ENCODE measurements at regions not wholly inside any gene's neighbourhood (a gene's known extent, or its start where the extent isn't known, plus 50 kb on each side); places are given as distances from the start of the nearest gene placed in this dataset.

DNA sequence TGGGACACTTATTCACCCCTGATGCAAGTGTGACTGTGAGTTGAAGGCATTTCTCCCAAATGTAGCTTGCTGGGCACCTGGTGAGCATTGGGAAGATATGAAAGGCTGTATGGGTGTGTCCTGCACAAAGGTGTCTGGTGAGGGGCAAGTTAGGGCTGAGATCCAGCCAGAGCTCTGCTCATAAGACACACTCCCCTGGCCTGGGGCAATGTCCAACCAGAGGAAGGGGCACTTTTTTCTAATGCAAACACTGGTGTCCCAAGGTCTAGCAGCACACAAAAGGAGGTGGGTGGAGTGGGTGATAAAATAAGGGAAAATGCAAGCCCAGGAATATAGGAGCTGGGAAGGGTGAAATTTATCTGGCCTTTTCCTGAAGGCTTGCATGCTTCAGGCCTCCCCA is 57.0 kb upstream of the TRABD2B start:
- Histone ChIP-seq H3K27ac (no peak overlapping the region), H3K4me3 (no peak overlapping the region), H3K36me3 (ENCODE audit: low read depth, missing control alignments) (no peaks in the 10 kb centered on the region), H3K9me3 (no peaks in the 10 kb centered on the region), H3K27me3 (no peaks in the 10 kb centered on the region), H3K4me1 (no peaks in the 10 kb centered on the region)
- DNase-seq: no peak
- intact Hi-C loops (cut with DNase I; ENCODE audit: low total_unique reads): no loop called here
- TF ChIP-seq, protein P1, sequence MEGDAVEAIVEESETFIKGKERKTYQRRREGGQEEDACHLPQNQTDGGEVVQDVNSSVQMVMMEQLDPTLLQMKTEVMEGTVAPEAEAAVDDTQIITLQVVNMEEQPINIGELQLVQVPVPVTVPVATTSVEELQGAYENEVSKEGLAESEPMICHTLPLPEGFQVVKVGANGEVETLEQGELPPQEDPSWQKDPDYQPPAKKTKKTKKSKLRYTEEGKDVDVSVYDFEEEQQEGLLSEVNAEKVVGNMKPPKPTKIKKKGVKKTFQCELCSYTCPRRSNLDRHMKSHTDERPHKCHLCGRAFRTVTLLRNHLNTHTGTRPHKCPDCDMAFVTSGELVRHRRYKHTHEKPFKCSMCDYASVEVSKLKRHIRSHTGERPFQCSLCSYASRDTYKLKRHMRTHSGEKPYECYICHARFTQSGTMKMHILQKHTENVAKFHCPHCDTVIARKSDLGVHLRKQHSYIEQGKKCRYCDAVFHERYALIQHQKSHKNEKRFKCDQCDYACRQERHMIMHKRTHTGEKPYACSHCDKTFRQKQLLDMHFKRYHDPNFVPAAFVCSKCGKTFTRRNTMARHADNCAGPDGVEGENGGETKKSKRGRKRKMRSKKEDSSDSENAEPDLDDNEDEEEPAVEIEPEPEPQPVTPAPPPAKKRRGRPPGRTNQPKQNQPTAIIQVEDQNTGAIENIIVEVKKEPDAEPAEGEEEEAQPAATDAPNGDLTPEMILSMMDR (IDR thresholded peaks at IDR 0.05): no peak
- no peak for TF ChIP-seq POLR2A (IDR thresholded peaks at IDR 0.05)

DNA sequence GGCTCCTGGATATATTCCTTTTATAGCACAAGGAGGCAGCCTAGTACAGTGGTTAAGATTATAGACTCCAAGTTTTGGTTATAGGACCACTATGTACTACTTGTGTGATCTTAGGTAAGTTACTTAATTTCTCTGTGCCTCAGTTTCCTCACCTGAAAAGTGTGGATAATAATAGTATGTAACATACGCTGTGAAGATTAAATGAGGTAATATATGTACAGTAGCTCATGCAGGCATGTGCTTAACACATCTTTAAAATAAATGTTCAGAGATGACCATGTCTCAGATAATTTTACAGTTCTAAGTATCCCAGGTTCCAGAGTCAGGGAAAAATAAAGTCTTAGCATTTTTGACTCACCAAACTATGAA is 55.7 kb upstream of the TRABD2B start:
- H3K27ac ChIP-seq: no peak overlapping the region
- no peak for DNase-seq
- no peaks in the 10 kb centered on the region for H3K9me3 ChIP-seq
- no peak for TF ChIP-seq POLR2A (IDR thresholded peaks at IDR 0.05)
- TF ChIP-seq, protein P1 (IDR thresholded peaks at IDR 0.05): no peak
- 92 to 100% methylated on average over 1 of the region's 1 CpG for WGBS, 2 donors
- H3K4me1 ChIP-seq: no peaks in the 10 kb centered on the region
- no peaks in the 10 kb centered on the region for H3K36me3 ChIP-seq (ENCODE audit: low read depth, missing control alignments)
- H3K27me3 ChIP-seq: no peaks in the 10 kb centered on the region
- intact Hi-C loops (cut with DNase I; ENCODE audit: low total_unique reads): no loop called here
- H3K4me3 ChIP-seq: no peak overlapping the region

DNA sequence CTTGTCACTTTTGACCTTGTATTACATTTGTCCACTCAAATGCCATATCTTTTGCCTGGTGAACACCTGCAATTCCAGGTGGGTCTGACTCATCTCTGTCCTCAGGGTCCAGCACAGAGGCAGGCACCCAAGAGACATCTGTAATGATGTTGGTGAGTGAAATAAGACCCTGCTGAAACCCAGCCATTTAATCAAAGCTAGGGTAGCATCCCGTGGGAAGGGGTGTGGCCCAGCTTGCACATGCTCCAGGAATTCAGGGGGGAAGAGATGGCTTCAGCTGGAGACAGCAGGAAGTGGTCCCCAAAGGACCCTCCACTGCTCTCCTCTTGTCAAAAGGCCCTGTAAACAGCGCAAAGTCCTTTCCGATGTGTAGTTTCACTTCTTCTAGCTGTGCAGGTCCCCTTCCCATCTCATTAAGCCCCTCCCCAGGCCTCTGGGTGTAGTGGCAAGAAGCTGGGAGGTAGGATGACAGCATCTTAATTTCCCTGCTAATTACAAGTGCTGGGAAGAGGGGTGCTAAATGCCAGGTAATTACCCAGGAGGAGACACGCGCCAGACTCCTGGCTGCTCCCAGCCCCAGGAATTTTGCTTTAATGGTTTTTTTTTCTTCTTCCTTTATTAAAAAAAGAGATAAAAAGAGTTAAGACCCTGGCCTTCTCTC is 54.4 kb upstream of the TRABD2B start:
- WGBS, 2 donors: 84 to 96% methylated on average over 5 of the region's 5 CpGs
- Histone ChIP-seq H3K4me1 (no peaks in the 10 kb centered on the region), H3K9me3 (no peaks in the 10 kb centered on the region), H3K27me3 (no peaks in the 10 kb centered on the region), H3K36me3 (ENCODE audit: low read depth, missing control alignments) (no peaks in the 10 kb centered on the region), H3K4me3 (no peak overlapping the region), H3K27ac (no peak overlapping the region)
- intact Hi-C loops (cut with DNase I; ENCODE audit: low total_unique reads): no loop called here
- no peak for DNase-seq
- no peak for TF ChIP-seq POLR2A (IDR thresholded peaks at IDR 0.05)
- TF ChIP-seq, protein P1 (IDR thresholded peaks at IDR 0.05): no peak

DNA sequence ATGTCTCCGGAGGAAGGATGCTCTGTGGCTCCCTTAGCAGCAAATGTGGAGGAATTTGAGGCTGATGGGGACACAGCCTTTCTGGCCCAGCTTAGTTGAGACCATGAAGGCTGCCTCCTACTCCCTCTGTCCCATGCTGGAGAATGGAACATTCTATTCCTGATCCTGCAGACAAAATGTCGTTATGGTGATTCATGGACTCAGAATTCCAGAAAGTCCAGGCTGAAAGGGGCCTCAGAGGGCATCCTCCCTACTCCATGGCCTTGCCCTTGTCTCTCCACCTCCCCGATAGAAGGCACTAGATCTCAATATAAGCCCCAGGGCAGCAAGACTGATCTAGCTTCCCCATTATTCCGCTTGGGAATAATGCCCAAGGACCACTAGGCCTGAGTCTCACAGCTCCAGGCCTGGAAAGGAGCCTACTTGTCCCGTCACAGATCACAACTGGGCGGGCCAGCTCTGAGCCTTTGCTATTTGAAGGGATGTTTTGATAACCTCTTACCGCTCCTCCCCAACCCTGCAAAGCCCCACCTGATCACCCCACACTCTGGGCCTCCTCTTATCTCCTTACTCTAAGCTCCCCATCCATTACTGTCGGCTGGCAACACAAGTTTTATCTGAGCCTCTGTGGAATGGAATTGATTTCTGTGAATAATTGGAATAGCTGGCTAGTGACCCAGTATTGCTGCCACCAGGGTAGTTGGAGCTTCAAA is 52.8 kb upstream of the TRABD2B start:
- WGBS, 2 donors: 72 to 75% methylated on average over 8 of the region's 8 CpGs
- Histone ChIP-seq H3K4me1 (no peaks in the 10 kb centered on the region), H3K27me3 (no peaks in the 10 kb centered on the region), H3K27ac (no peak overlapping the region), H3K9me3 (no peaks in the 10 kb centered on the region), H3K4me3 (no peak overlapping the region), H3K36me3 (ENCODE audit: low read depth, missing control alignments) (no peaks in the 10 kb centered on the region)
- TF ChIP-seq POLR2A (IDR thresholded peaks at IDR 0.05): no peak
- TF ChIP-seq, protein P1 (IDR thresholded peaks at IDR 0.05): no peak
- no peak for DNase-seq
- intact Hi-C loops (cut with DNase I; ENCODE audit: low total_unique reads): no loop called here

DNA sequence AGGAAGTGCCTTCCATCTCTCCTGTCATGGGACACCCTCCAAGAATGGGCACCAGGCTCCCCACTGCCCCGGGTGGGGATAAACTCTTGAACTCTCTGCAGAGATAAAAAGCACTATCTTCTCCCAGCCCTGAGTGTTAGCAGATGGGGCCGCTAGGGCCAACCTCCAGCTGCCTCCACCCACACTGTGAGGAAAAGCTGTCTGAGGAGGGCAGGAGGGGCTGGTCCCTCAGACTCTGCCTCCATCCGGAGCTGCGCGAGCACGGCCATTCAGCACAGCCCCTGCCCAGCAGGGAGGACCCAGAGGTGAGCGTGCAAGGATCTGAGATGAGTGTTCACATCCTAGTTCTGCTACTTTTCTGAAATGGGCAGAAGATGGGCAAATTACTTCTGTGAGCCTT is 51.8 kb upstream of the TRABD2B start:
- no peaks in the 10 kb centered on the region for H3K36me3 ChIP-seq (ENCODE audit: low read depth, missing control alignments)
- H3K4me1 ChIP-seq: no peaks in the 10 kb centered on the region
- WGBS, 2 donors: 45 to 50% methylated on average over 2 to 7 of the region's 7 CpGs
- no peak for TF ChIP-seq POLR2A (IDR thresholded peaks at IDR 0.05)
- TF ChIP-seq, protein P1 (IDR thresholded peaks at IDR 0.05): no peak
- no peaks in the 10 kb centered on the region for H3K27me3 ChIP-seq
- no peak for DNase-seq
- intact Hi-C loops (cut with DNase I; ENCODE audit: low total_unique reads): no loop called here
- H3K27ac ChIP-seq: no peak overlapping the region
- no peaks in the 10 kb centered on the region for H3K9me3 ChIP-seq
- H3K4me3 ChIP-seq: no peak overlapping the region
